HG02678 (cell line): ENCODE measurements at regions not wholly inside any gene's neighbourhood (a gene's known extent, or its start where the extent isn't known, plus 50 kb on each side); places are given as distances from the start of the nearest gene placed in this dataset.
"Not testable (repeated sequence)": the region's sequence is repeated elsewhere in the genome, so short reads cannot be mapped to it uniquely, and the experiment has no call there.

ENCODE experiments used
- ATAC-seq: cut with Tn5 transposase; IDR thresholded peaks from one replicate; pipeline ENCODE4 v1.9.1; 2021; ENCODE audit warnings: mild to moderate bottlenecking, moderate library complexity; ENCODE audit not compliant: unreplicated experiment

GRCh38 chr4:160009656-160010493 lies 907.0 kb downstream of the RAPGEF2 start:
- ATAC-seq = no peak

GRCh38 chr4:160019936-160020335 lies 917.1 kb downstream of the RAPGEF2 start:
- no peak for ATAC-seq

DNA sequence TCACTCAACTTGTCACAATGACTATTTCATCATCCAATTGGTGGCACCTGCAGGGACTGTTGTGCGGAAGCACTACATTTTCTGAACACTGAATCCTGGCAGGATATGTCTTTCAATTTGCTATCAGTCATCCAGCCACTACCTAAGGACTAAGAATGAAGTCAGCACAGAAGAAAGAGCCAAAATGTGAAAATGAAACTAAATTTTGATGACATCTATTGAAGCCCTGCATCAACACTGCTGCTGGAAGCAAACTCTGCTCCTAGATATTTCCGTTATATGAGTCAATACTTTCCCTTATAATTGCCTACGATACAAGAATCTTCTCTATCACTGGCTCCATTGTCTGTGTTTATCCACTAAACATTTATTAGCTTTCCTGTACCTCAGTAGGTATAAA lies 917.9 kb downstream of the RAPGEF2 start:
- ATAC-seq = no peak

GRCh38 chr4:160021870-160022269 lies 919.0 kb downstream of the RAPGEF2 start:
- no peak for ATAC-seq

DNA sequence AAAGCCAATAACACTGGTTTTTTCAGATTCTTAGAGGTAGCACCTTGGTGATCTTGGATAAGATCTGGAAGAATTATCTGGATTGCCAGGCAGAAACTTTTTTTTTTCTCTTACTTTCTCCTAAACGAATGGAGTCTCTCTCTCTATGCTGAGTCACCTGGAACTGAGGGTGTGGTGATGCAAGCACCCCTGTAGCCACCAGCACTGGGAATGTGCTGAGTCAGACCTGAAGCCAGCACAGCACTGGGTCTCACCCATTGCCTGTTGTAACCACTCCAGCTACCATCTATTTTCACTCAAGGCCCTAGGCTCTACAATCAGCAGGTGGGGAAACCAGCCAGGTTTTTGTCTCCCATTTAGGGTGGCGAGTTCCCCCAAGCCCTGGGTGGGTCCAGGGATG lies 923.8 kb downstream of the RAPGEF2 start:
- ATAC-seq = no peak

GRCh38 chr4:160034501-160034900 lies 931.6 kb downstream of the RAPGEF2 start:
- ATAC-seq = no peak

GRCh38 chr4:160038615-160039014 lies 935.7 kb downstream of the RAPGEF2 start:
- ATAC-seq = no peak

DNA sequence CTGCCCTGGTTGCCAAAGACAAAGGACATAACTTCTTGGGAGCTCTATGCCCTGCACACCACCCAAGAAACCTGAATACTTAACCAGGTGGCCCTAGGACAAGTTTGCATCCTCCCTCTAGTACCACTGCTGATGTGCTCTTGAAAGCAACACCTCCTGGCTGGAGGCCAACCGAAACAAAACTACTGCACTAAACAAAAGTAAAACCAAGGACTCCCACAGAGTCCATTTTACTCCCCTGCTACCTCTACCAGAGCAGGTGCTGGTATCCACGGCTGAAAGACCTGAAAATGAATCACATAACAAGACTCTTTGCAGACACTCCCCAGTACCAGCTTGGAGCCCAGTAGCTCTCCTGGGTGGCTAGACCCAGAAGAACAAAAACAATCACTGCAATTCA lies 941.8 kb downstream of the RAPGEF2 start:
- ATAC-seq = no peak

GRCh38 chr4:160082432-160083207 lies 979.7 kb downstream of the RAPGEF2 start:
- ATAC-seq = no peak

DNA sequence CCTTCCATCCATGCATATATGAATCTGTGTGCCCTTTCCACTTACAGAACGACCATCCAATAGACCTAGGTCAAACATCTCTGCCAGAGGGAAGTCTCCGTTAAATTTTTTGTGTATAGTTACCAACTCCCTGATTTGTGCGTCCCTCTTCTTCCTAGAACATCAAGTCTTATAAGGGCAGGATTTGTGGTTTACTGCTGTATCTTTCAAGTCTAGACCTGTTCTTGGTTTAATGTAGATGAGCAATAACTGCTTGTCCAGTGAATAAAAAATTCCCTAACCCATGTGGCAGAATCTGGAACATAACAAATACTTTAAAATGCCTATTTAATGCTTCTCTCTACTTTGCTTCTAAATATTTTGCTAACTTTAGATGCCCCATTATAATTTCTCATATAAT lies 988.8 kb downstream of the RAPGEF2 start:
- ATAC-seq = no peak

DNA sequence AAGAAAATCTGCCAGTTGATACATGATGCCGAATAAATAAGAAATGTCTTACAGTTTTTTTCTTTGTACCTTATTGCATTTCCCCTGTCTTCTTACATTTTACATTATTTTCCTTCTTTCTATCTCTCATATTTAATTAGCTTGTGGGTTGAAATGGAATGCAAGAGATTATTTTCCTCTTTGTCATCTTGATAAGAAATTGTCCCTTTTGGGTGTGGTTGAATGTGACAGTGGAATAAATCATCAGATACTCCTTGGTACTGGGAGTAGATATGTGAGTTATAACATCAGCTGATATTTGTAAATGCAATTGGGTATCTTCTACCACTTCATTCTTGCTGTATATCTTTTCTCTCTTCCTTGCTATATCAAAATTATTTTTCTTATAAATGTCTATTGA lies 997.4 kb downstream of the RAPGEF2 start:
- no peak for ATAC-seq

DNA sequence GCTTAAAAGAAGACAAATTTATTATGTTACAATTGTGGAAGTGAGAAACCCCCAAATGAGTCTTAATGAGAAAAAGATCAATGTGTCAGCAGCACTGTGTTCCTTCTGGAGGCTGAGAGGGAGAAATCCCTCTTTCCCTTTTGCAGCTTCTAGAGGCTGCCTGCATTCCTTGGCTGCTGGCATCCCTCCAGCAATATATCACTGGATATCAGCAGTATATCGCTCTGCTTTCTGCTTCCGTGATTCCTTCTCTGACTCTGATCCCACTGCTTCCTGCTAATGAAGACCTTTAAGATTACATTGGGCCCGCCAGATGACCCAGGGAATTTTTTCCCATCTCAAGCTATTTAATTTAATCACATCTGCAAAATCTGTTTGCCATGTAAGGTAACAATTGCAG lies 1008.0 kb downstream of the RAPGEF2 start:
- ATAC-seq = no peak

DNA sequence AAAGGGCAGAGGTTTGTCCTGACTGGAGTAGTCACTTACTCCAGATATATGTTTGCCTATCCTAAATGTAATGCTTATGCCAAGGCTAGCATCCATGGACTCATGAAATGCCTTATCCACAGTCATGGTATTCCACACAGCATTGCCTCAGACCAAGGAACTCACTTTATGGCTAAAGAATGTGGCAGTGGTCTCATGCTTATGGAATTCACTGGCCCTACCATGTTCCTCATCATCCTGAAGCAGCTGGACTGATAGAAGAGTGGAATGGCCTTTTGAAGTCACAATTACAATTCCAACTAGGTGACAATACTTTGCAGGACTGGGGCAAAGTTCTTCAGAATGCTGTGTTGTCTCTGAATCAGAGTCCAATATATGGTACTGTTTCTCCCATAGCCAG lies 1014.8 kb downstream of the RAPGEF2 start:
- ATAC-seq = no peak

GRCh38 chr4:160125576-160126287 lies 1022.9 kb downstream of the RAPGEF2 start:
- not testable (repeated sequence) for ATAC-seq

DNA sequence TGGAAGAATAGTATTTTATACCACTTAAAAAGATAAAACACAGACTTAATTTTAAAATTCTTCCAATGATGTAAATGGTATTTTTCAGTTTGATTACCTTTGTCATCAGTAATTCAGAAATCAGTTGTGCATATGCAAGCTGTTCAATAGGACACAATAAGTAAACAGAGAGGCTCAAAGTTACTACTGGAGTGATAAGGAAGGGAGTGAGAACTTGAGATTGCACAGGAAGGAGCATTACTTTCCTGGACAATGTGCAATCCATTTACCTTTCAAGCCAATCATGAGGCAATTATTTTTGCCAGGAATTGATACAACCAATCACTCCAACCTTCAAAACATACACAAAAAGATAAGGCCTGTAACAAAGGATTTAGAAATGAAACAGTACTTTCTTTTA lies 1024.3 kb downstream of the RAPGEF2 start:
- ATAC-seq = no peak

DNA sequence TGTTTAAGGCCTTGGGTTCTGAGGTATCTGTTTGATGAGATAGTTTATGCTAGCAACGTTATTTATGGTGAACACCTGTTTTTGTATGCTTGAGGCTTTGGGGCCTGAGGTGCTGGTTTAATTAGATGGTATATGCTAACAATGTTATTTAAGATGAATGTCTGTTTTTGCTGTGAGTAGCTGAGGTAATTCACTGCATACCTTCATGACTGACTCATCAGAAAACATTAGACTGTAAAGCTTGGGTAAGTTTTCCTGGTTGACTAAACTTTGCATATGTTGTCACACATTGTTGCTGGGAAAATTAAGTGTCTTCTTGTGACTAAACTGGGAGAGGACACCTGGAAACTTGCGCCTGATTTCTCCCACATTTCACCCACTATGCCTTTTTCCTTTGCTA lies 1026.6 kb downstream of the RAPGEF2 start:
- no peak for ATAC-seq

DNA sequence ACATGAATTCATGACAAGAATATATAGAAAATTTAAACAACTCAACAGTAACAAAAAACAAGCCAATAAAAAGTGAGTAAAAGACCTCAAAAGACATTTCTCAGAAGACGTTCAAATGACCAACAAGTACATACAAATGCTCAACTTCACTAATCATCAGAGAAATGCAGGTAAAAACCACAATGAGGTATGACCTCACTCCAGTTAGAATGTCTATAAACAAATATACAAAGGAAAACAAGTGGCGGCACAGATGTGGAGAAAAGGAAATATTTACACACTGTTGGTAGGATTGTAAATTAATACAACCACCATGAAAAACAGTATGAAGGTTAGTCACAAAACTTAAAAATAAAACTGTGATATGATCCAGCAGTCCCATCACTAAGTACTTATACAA lies 1033.1 kb downstream of the RAPGEF2 start:
- ATAC-seq = no peak

- ATAC-seq = no peak
These were observed 1038.3 kb downstream of the RAPGEF2 start for GRCh38 chr4:160141206-160141605.

GRCh38 chr4:160142579-160142978 lies 1039.7 kb downstream of the RAPGEF2 start:
- ATAC-seq = peak; percentile 99

GRCh38 chr4:160143574-160143973 lies 1040.7 kb downstream of the RAPGEF2 start:
- no peak for ATAC-seq

GRCh38 chr4:160159457-160159856 lies 1056.6 kb downstream of the RAPGEF2 start:
- ATAC-seq = no peak

DNA sequence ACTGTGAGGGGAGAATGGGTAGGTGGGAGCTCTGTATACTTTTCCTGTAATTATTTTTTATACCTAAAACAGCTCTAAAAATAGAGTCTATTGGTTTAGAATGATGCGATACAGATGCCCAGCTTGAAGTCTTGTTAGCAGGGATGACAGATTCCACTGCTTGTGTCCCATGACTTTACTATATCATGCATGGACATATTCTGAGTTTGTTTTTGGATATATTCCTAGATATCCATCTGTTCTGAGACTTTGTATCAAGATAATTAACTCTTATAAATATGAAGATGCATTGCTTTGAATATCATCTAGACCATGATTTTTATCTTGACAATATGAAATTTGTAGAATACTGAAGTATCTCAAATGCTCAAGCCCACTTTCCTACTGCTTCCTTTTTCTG lies 1058.1 kb downstream of the RAPGEF2 start:
- no peak for ATAC-seq
